HFFc6 (cell line): ENCODE measurements at regions not wholly inside any gene's neighbourhood (a gene's known extent, or its start where the extent isn't known, plus 50 kb on each side); places are given as distances from the start of the nearest gene placed in this dataset.

Experiments used
- DNase-seq: peaks from one replicate; pipeline ENCODE4 v3.0.0-alpha.2; 2018
- H3K27ac Mint-ChIP-seq: 2 replicates; pipeline ENCODE4 v1.8.0; 2020; ENCODE audit warnings: mild to moderate bottlenecking, mixed read lengths
- H3K27me3 Mint-ChIP-seq: 2 replicates; pipeline ENCODE4 v1.8.0; 2021; ENCODE audit warnings: mild to moderate bottlenecking, moderate library complexity, mixed read lengths; ENCODE audit not compliant: insufficient read depth
- H3K36me3 Mint-ChIP-seq: 2 replicates; pipeline ENCODE4 v1.8.0; 2021; ENCODE audit warnings: low read depth, mixed read lengths
- H3K4me1 Mint-ChIP-seq: 2 replicates; pipeline ENCODE4 v1.8.0; 2020; ENCODE audit warnings: low read depth, mixed read lengths
- H3K4me3 Mint-ChIP-seq: 2 replicates; pipeline ENCODE4 v1.8.0; 2020; ENCODE audit warnings: mild to moderate bottlenecking, moderate library complexity, mixed read lengths
- H3K9me3 Mint-ChIP-seq: 2 replicates; pipeline ENCODE4 v1.8.0; 2020; ENCODE audit warnings: mild to moderate bottlenecking, mixed read lengths
- CTCF ChIP-seq: fragments of 200-600 bp; sonication (generic); IDR thresholded peaks from 2 replicates; pipeline ENCODE4 v1.5.0; 2021; ENCODE audit warnings: antibody characterized with exemption, mild to moderate bottlenecking

- peaks cover 41% of the 10 kb centered on the region for H3K9me3 Mint-ChIP-seq
- H3K27me3 Mint-ChIP-seq = no peaks in the 10 kb centered on the region
- TF ChIP-seq CTCF = no peak
- H3K27ac Mint-ChIP-seq = no peak overlapping the region
- H3K4me3 Mint-ChIP-seq = no peak overlapping the region
- H3K4me1 Mint-ChIP-seq = no peaks in the 10 kb centered on the region
- no peaks in the 10 kb centered on the region; the same call in 1 of the 2 replicates for H3K36me3 Mint-ChIP-seq
- no peak for DNase-seq
Measured at GRCh38 chr7:97573065-97573464, 158.8 kb upstream of the TAC1 start.

- Mint-ChIP-seq H3K27me3 (no peaks in the 10 kb centered on the region), H3K36me3 (no peaks in the 10 kb centered on the region; the same call in 1 of the 2 replicates), H3K9me3 (peaks cover 26% of the 10 kb centered on the region), H3K4me1 (no peaks in the 10 kb centered on the region), H3K27ac (no peak overlapping the region), H3K4me3 (no peak overlapping the region)
- no peak for TF ChIP-seq CTCF
- DNase-seq = no peak
Measured at GRCh38 chr7:97576043-97576442, 155.8 kb upstream of the TAC1 start.

- no peaks in the 10 kb centered on the region for H3K27me3 Mint-ChIP-seq
- TF ChIP-seq CTCF = no peak
- no peaks in the 10 kb centered on the region; the same call in 1 of the 2 replicates for H3K36me3 Mint-ChIP-seq
- no peak overlapping the region for H3K27ac Mint-ChIP-seq
- H3K9me3 Mint-ChIP-seq = peaks cover 36% of the 10 kb centered on the region
- H3K4me3 Mint-ChIP-seq = no peak overlapping the region
- H3K4me1 Mint-ChIP-seq = no peaks in the 10 kb centered on the region
- no peak for DNase-seq
Measured at GRCh38 chr7:97578225-97578624, 153.7 kb upstream of the TAC1 start.

- Mint-ChIP-seq H3K9me3 (peaks cover 42% of the 10 kb centered on the region), H3K27ac (no peak overlapping the region), H3K4me1 (no peaks in the 10 kb centered on the region), H3K4me3 (no peak overlapping the region), H3K27me3 (no peaks in the 10 kb centered on the region), H3K36me3 (no peaks in the 10 kb centered on the region; the same call in 1 of the 2 replicates)
- no peak for DNase-seq
- TF ChIP-seq CTCF = no peak
Measured at GRCh38 chr7:97580205-97580604, 151.7 kb upstream of the TAC1 start.

- no peak overlapping the region for H3K27ac Mint-ChIP-seq
- H3K36me3 Mint-ChIP-seq = no peaks in the 10 kb centered on the region
Measured at GRCh38 chr7:97595439-97595838, 136.4 kb upstream of the TAC1 start.

More at GRCh38 chr7:97595439-97595838, 136.4 kb upstream of the TAC1 start:
- H3K9me3 Mint-ChIP-seq = peaks cover 28% of the 10 kb centered on the region
- no peak for TF ChIP-seq CTCF
- DNase-seq = no peak
- no peak overlapping the region for H3K4me3 Mint-ChIP-seq
- H3K4me1 Mint-ChIP-seq = no peaks in the 10 kb centered on the region
- no peaks in the 10 kb centered on the region for H3K27me3 Mint-ChIP-seq
